Transverse colon (tissue), 4 donors: ENCODE measurements at regions not wholly inside any gene's neighbourhood (a gene's known extent, or its start where the extent isn't known, plus 50 kb on each side); places are given as distances from the start of the nearest gene placed in this dataset.

Experiments
- DNase-seq: peaks from one replicate; pipeline ENCODE4 v3.0.0-alpha.2; 2019
- H3K27ac ChIP-seq, 4 donors: fragments of 200-600 bp; sonication (generic); 2 replicates each; pipeline ENCODE4 v1.5.1; 2016 to 2018; ENCODE audit warnings: inconsistent platforms in 4 of 4
- H3K27me3 ChIP-seq: fragments of 200-600 bp; sonication (generic); 2 replicates; pipeline ENCODE4 v1.5.1; 2017; ENCODE audit warnings: inconsistent platforms
- H3K36me3 ChIP-seq, 4 donors: fragments of 200-600 bp; sonication (generic); 2 replicates each; pipeline ENCODE4 v1.5.1; 2017 to 2019; ENCODE audit warnings: inconsistent platforms in 4 of 4
- H3K4me1 ChIP-seq, 4 donors: fragments of 200-600 bp; sonication (generic); 2 replicates each; pipeline ENCODE4 v1.5.1; 2017 to 2020; ENCODE audit warnings: inconsistent platforms in 4 of 4
- H3K4me3 ChIP-seq, 4 donors: fragments of 200-600 bp; sonication (generic); 1 replicate in 1 of 4; 2 replicates in 3 of 4; pipeline versions ENCODE4 v1.5.1 to v1.6.1; 2017 to 2019; ENCODE audit warnings: inconsistent platforms in 4 of 4
- H3K9me3 ChIP-seq, 2 donors: fragments of 200-600 bp; sonication (generic); 2 replicates each; pipeline ENCODE4 v1.5.1; 2017 to 2019; ENCODE audit warnings: inconsistent platforms in 2 of 2
- CTCF ChIP-seq, 5 experiments: fragments of 200-600 bp in 3 of 5; fragments of 450-650 bp in 2 of 5; sonication (generic) in 3 of 5; IDR thresholded peaks; 1 replicate in 2 of 5; 2 replicates in 3 of 5; pipeline ENCODE4 v1.5.1; 2016 to 2017; ENCODE audit warnings: antibody characterized with exemption in 5 of 5, inconsistent platforms in 3 of 5, mild to moderate bottlenecking in 2 of 5, moderate library complexity in 1 of 5
- EP300 ChIP-seq: sonication (generic); formaldehyde crosslinking; IDR thresholded peaks from one replicate; pipeline ENCODE4 v1.6.1; 2017; ENCODE audit warnings: antibody characterized with exemption, low read depth
- POLR2A ChIP-seq: fragments of 450-650 bp; IDR thresholded peaks from one replicate; pipeline ENCODE4 v1.6.1; 2016; ENCODE audit warnings: antibody characterized with exemption, mild to moderate bottlenecking, moderate library complexity
- POLR2AphosphoS5 ChIP-seq, 3 donors: sonication (generic); formaldehyde crosslinking; IDR thresholded peaks; one replicate each; pipeline ENCODE4 v1.6.1; 2016; ENCODE audit warnings: antibody characterized with exemption in 3 of 3
- WGBS, 2 donors: methylation state at CpG; one replicate each; pipeline ENCODE4 v1.1.5; 2018; ENCODE audit warnings: low coverage in 1 of 2; 5-methylcytosine and 5-hydroxymethylcytosine counted together
- in situ Hi-C, 4 donors: fragments of 200-750 bp; cut with MboI; loops; one replicate each; pipeline versions ENCODE4 v1.15.0 to v1.15.1; 2017; ENCODE audit warnings: low sequenced_read_pairs in 3 of 4, low pct_ligation_motif_present in 1 of 4, low pct_unique_long_range_greater_than_20kb in 1 of 4
- intact Hi-C: fragments of 100-400 bp; cut with DNase I; formaldehyde crosslinking; loops from one replicate; pipeline ENCODE4 v1.15.1; 2023; ENCODE audit warnings: low total_unique reads

GRCh38 chr20:55740076-55740475 is 265.2 kb downstream of the CBLN4 start:
- Histone ChIP-seq H3K9me3 (no peaks in the 10 kb centered on the region), H3K27ac (no peak overlapping the region), H3K4me3 (no peak overlapping the region), H3K27me3 (no peaks in the 10 kb centered on the region), H3K4me1 (no peaks in the 10 kb centered on the region), H3K36me3 (no peaks in the 10 kb centered on the region)
- TF ChIP-seq POLR2AphosphoS5 (IDR thresholded peaks at IDR 0.05): no peak
- TF ChIP-seq CTCF (IDR thresholded peaks at IDR 0.05): no peak
- TF ChIP-seq POLR2A: no peak
- no peak for TF ChIP-seq EP300
- in situ Hi-C loops: no loop called here
- 87 to 98% methylated on average over 8 of the region's 8 CpGs for WGBS, 2 donors
- intact Hi-C loops: no loop called here
- DNase-seq: no peak

- no peak for TF ChIP-seq POLR2AphosphoS5 (IDR thresholded peaks at IDR 0.05)
- in situ Hi-C loops (no loop called here), intact Hi-C loops (loop anchor here (5.0 kb wide), 1 partner anchor 1167 kb away; no protein-coding TSS in a partner anchor)
- DNase-seq: no peak
- Histone ChIP-seq H3K9me3 (no peaks in the 10 kb centered on the region), H3K27me3 (no peaks in the 10 kb centered on the region), H3K36me3 (no peaks in the 10 kb centered on the region), H3K4me1 (no peaks in the 10 kb centered on the region), H3K4me3 (no peak overlapping the region), H3K27ac (no peak overlapping the region)
- WGBS, 2 donors: 84% methylated on average over 4 of the region's 4 CpGs; no CpG with 5 or more reads in 1 of the 2 donors
Observed at GRCh38 chr20:55730321-55730720, 275.0 kb downstream of the CBLN4 start.

GRCh38 chr20:55714736-55715135 is 290.6 kb downstream of the CBLN4 start:
- Histone ChIP-seq H3K9me3 (no peaks in the 10 kb centered on the region), H3K27ac (no peak overlapping the region), H3K27me3 (no peaks in the 10 kb centered on the region), H3K4me3 (no peak overlapping the region), H3K4me1 (no peaks in the 10 kb centered on the region), H3K36me3 (no peaks in the 10 kb centered on the region)
- DNase-seq: no peak
- WGBS, 2 donors: 69 to 77% methylated on average over 5 to 6 of the region's 6 CpGs
- intact Hi-C loops (no loop called here), in situ Hi-C loops (no loop called here)
- no peak for TF ChIP-seq POLR2AphosphoS5 (IDR thresholded peaks at IDR 0.05)
- no peak for TF ChIP-seq CTCF (IDR thresholded peaks at IDR 0.05)
- no peak for TF ChIP-seq POLR2A
- no peak for TF ChIP-seq EP300

GRCh38 chr20:55714082-55714481 is 291.2 kb downstream of the CBLN4 start:
- DNase-seq: no peak
- H3K4me1 ChIP-seq: no peaks in the 10 kb centered on the region
- no peak overlapping the region for H3K27ac ChIP-seq
- intact Hi-C loops: no loop called here
- TF ChIP-seq EP300 (no peak), POLR2AphosphoS5 (IDR thresholded peaks at IDR 0.05) (no peak), POLR2A (no peak), CTCF (IDR thresholded peaks at IDR 0.05) (no peak)
- H3K9me3 ChIP-seq: no peaks in the 10 kb centered on the region
- no peak overlapping the region for H3K4me3 ChIP-seq
- no peaks in the 10 kb centered on the region for H3K36me3 ChIP-seq
- in situ Hi-C loops: no loop called here
- H3K27me3 ChIP-seq: no peaks in the 10 kb centered on the region

- Histone ChIP-seq H3K27me3 (no peaks in the 10 kb centered on the region), H3K9me3 (no peaks in the 10 kb centered on the region), H3K27ac (no peak overlapping the region), H3K4me1 (no peaks in the 10 kb centered on the region), H3K4me3 (no peak overlapping the region), H3K36me3 (no peaks in the 10 kb centered on the region)
- TF ChIP-seq CTCF (IDR thresholded peaks at IDR 0.05) (no peak), POLR2AphosphoS5 (IDR thresholded peaks at IDR 0.05) (no peak), EP300 (no peak), POLR2A (no peak)
- in situ Hi-C loops (no loop called here), intact Hi-C loops (no loop called here)
- WGBS, 2 donors: 52 to 56% methylated on average over 3 of the region's 3 CpGs
- DNase-seq: no peak
Observed at GRCh38 chr20:55704458-55704857, 300.9 kb downstream of the CBLN4 start.
